Peyer's patch (tissue), 4 donors: ENCODE measurements at regions not wholly inside any gene's neighbourhood (a gene's known extent, or its start where the extent isn't known, plus 50 kb on each side); places are given as distances from the start of the nearest gene placed in this dataset.

ENCODE experiments used
- POLR2A ChIP-seq, 2 donors: fragments of 450-650 bp; IDR thresholded peaks; one replicate each; pipeline ENCODE4 v1.5.1; 2017; ENCODE audit warnings: antibody characterized with exemption in 2 of 2, mild to moderate bottlenecking in 2 of 2, moderate library complexity in 2 of 2
- TF ChIP-seq, protein P1 (sequence below), 6 experiments: fragments of 450-650 bp in 4 of 6; fragments of 200-600 bp in 2 of 6; sonication (generic) in 1 of 6; IDR thresholded peaks; one replicate each; pipeline ENCODE4 v1.5.1; 2017 to 2019; ENCODE audit warnings: antibody characterized with exemption in 6 of 6, mild to moderate bottlenecking in 3 of 6, moderate library complexity in 1 of 6

GRCh38 chr13:105410602-105411001, 1124.9 kb downstream of the EFNB2 start:
- TF ChIP-seq, protein P1, sequence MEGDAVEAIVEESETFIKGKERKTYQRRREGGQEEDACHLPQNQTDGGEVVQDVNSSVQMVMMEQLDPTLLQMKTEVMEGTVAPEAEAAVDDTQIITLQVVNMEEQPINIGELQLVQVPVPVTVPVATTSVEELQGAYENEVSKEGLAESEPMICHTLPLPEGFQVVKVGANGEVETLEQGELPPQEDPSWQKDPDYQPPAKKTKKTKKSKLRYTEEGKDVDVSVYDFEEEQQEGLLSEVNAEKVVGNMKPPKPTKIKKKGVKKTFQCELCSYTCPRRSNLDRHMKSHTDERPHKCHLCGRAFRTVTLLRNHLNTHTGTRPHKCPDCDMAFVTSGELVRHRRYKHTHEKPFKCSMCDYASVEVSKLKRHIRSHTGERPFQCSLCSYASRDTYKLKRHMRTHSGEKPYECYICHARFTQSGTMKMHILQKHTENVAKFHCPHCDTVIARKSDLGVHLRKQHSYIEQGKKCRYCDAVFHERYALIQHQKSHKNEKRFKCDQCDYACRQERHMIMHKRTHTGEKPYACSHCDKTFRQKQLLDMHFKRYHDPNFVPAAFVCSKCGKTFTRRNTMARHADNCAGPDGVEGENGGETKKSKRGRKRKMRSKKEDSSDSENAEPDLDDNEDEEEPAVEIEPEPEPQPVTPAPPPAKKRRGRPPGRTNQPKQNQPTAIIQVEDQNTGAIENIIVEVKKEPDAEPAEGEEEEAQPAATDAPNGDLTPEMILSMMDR (IDR thresholded peaks at IDR 0.05): peak in 4 of 6 experiments; percentile 29 to 58 (median 53)
- no peak for TF ChIP-seq POLR2A (IDR thresholded peaks at IDR 0.05)
